Pancreas (tissue), 10 donors: ENCODE measurements at regions not wholly inside any gene's neighbourhood (a gene's known extent, or its start where the extent isn't known, plus 50 kb on each side); places are given as distances from the start of the nearest gene placed in this dataset.

ENCODE experiments used
- ATAC-seq, 4 donors: fragments of 200-7000 bp; cut with Tn5 transposase; one replicate each; pipeline versions ENCODE4 v1.8.0 to v1.9.1; 2020; ENCODE audit warnings: mild to moderate bottlenecking in 4 of 4, moderate library complexity in 4 of 4
- DNase-seq, 6 donors: peaks; one replicate each; pipeline ENCODE4 v3.0.0-alpha.2; 2020
- FAIRE-seq: peaks from 2 replicates; lab custom pipeline; 2012; peaks lifted over from hg19 to GRCh38; lab: Jason Lieb, UNC
- H3K27ac ChIP-seq, 4 donors: fragments of 200-600 bp; sonication (generic); 1 replicate in 3 of 4; 2 replicates in 1 of 4; pipeline versions ENCODE4 v1.5.0 to v1.8.0; 2020
- H3K27me3 ChIP-seq, 4 donors: fragments of 200-600 bp; one replicate each; pipeline ENCODE4 v1.8.0; 2021
- H3K36me3 ChIP-seq, 3 donors: fragments of 200-600 bp; sonication (generic) in 1 of 3; one replicate each; pipeline versions ENCODE4 v1.5.0 to v1.8.0; 2020 to 2021
- H3K4me1 ChIP-seq, 3 donors: fragments of 200-600 bp; one replicate each; pipeline ENCODE4 v1.8.0; 2021
- H3K4me3 ChIP-seq, 4 donors: fragments of 200-600 bp; sonication (generic) in 2 of 4; one replicate each; pipeline versions ENCODE4 v1.5.0 to v1.8.0; 2020 to 2021
- H3K9me3 ChIP-seq, 4 donors: fragments of 200-600 bp; one replicate each; pipeline ENCODE4 v1.8.0; 2021
- CTCF ChIP-seq, 4 donors: fragments of 200-600 bp; sonication (generic) in 3 of 4; IDR thresholded peaks; one replicate each; pipeline versions ENCODE4 v1.5.0 to v1.8.0; 2021; ENCODE audit warnings: antibody characterized with exemption in 4 of 4
- WGBS, 2 donors: extraction: QIAGEN DNeasy Blood & Tissue Kit; methylation state at CpG; one replicate each; pipeline ENCODE4 v1.1.7; 2013; 5-methylcytosine and 5-hydroxymethylcytosine counted together
- intact Hi-C, 3 donors: fragments of 100-400 bp; cut with DNase I; formaldehyde crosslinking; loops; one replicate each; pipeline versions ENCODE4 v1.11.1 to v1.14.2; 2022
- donor health status: healthy with polysubstance abuse.
- donor health status: DM: no; HTN: no; CAD: no; lungs with moderate emphysema.
- donor health status: DM: no; HTN: no; CAD: no.
- donor health status: control.
- donor health status: control.
- donor health status: Bipolar disorder and iron deficiency.
- donor health status: DM: yes; HTN: yes; CAD: no.
- donor health status: DM: no; HTN: no; CAD: no.
- donor health status: DM: no; HTN: no; CAD: no.
- donor health status: DM: yes; HTN: yes; CAD: no.

- no peaks in the 10 kb centered on the region for H3K36me3 ChIP-seq
- H3K9me3 ChIP-seq = no peaks in the 10 kb centered on the region
- no peak overlapping the region for H3K4me3 ChIP-seq
- H3K27ac ChIP-seq = no peak overlapping the region
- DNase-seq (no peak), FAIRE-seq (no peak), ATAC-seq (no peak)
- no peak for TF ChIP-seq CTCF (IDR thresholded peaks at IDR 0.05)
- intact Hi-C loops = no loop called here
- H3K4me1 ChIP-seq = no peaks in the 10 kb centered on the region
- 68% methylated on average over 3 of the region's 3 CpGs for WGBS, 2 donors
- H3K27me3 ChIP-seq = no peaks in the 10 kb centered on the region
Observed at GRCh38 chr5:107796797-107797196, 126.1 kb upstream of the EFNA5 start.

- DNase-seq = no peak
- Histone ChIP-seq H3K4me1 (no peaks in the 10 kb centered on the region), H3K36me3 (no peaks in the 10 kb centered on the region), H3K27ac (no peak overlapping the region), H3K27me3 (no peaks in the 10 kb centered on the region), H3K4me3 (no peak overlapping the region), H3K9me3 (no peaks in the 10 kb centered on the region)
- WGBS, 2 donors = 54 to 61% methylated on average over 3 of the region's 3 CpGs
- ATAC-seq = peak in 2 of 4 donors; percentile 56 to 57
- FAIRE-seq = no peak
- no peak for TF ChIP-seq CTCF (IDR thresholded peaks at IDR 0.05)
- intact Hi-C loops = no loop called here
Observed at GRCh38 chr5:107794741-107795140, 124.0 kb upstream of the EFNA5 start.

- DNase-seq (no peak), FAIRE-seq (no peak), ATAC-seq (no peak)
- Histone ChIP-seq H3K27me3 (no peaks in the 10 kb centered on the region), H3K4me1 (no peaks in the 10 kb centered on the region), H3K36me3 (no peaks in the 10 kb centered on the region), H3K27ac (no peak overlapping the region), H3K9me3 (no peaks in the 10 kb centered on the region), H3K4me3 (no peak overlapping the region)
- no peak for TF ChIP-seq CTCF (IDR thresholded peaks at IDR 0.05)
- intact Hi-C loops = no loop called here
Observed at GRCh38 chr5:107792940-107793339, 122.2 kb upstream of the EFNA5 start.

- Histone ChIP-seq H3K27ac (no peak overlapping the region), H3K4me1 (no peaks in the 10 kb centered on the region), H3K4me3 (no peak overlapping the region), H3K27me3 (no peaks in the 10 kb centered on the region), H3K9me3 (no peaks in the 10 kb centered on the region), H3K36me3 (no peaks in the 10 kb centered on the region)
- intact Hi-C loops = no loop called here
- WGBS, 2 donors = 82 to 93% methylated on average over 4 of the region's 4 CpGs
- ATAC-seq (no peak), DNase-seq (no peak), FAIRE-seq (no peak)
- no peak for TF ChIP-seq CTCF (IDR thresholded peaks at IDR 0.05)
Observed at GRCh38 chr5:107790671-107791070, 119.9 kb upstream of the EFNA5 start.

GRCh38 chr5:107786424-107786823, 115.7 kb upstream of the EFNA5 start:
- no peak for ATAC-seq
- WGBS, 2 donors = 88 to 96% methylated on average over 1 of the region's 1 CpG
- no peak for FAIRE-seq

More at GRCh38 chr5:107786424-107786823, 115.7 kb upstream of the EFNA5 start:
- peaks cover 0 to 3% (median 0%) of the 10 kb centered on the region in 3 donors for H3K4me1 ChIP-seq
- intact Hi-C loops = no loop called here
- no peak for TF ChIP-seq CTCF (IDR thresholded peaks at IDR 0.05)
- H3K27ac ChIP-seq = no peak overlapping the region
- no peak for DNase-seq
- no peaks in the 10 kb centered on the region for H3K9me3 ChIP-seq
- no peaks in the 10 kb centered on the region for H3K27me3 ChIP-seq
- no peak overlapping the region for H3K4me3 ChIP-seq
- H3K36me3 ChIP-seq = no peaks in the 10 kb centered on the region
